Cardiac fibroblast (primary cell): ENCODE measurements at regions not wholly inside any gene's neighbourhood (a gene's known extent, or its start where the extent isn't known, plus 50 kb on each side); places are given as distances from the start of the nearest gene placed in this dataset.

ENCODE experiments used
- DNase-seq, 2 donors: peaks; one replicate each; pipeline versions ENCODE4 v3.0.0 to v3.0.0-alpha.2; 2010; ENCODE audit warnings: low read depth in 2 of 2
- H3K4me3 ChIP-seq, 2 donors: replicated peaks in 1 of 2; 1 replicate in 1 of 2; 2 replicates in 1 of 2; pipeline ENCODE4 v1.5.1; 2011; ENCODE audit warnings: low read depth in 2 of 2, low read length in 2 of 2, mild to moderate bottlenecking in 2 of 2, moderate library complexity in 1 of 2
- CTCF ChIP-seq: IDR thresholded peaks from one replicate; pipeline ENCODE4 v1.5.1; 2011; ENCODE audit warnings: low read depth, mild to moderate bottlenecking, low read length, inconsistent platforms

- H3K4me3 ChIP-seq: no peak overlapping the region
- TF ChIP-seq CTCF: no peak
- DNase-seq: peak; percentile 64 to 70
These were observed 442.6 kb upstream of the PROK2 start for GRCh38 chr3:72227486-72228070.

- no peak for DNase-seq
- TF ChIP-seq CTCF: no peak
- H3K4me3 ChIP-seq: no peak overlapping the region
These were observed 440.0 kb upstream of the PROK2 start for GRCh38 chr3:72224804-72225509.

GRCh38 chr3:72223628-72224027 lies 438.7 kb upstream of the PROK2 start:
- no peak for DNase-seq
- no peak for TF ChIP-seq CTCF
- H3K4me3 ChIP-seq: no peak overlapping the region

- DNase-seq: peak; percentile 52 to 58
- no peak overlapping the region for H3K4me3 ChIP-seq
- TF ChIP-seq CTCF: no peak
These were observed 438.2 kb upstream of the PROK2 start for GRCh38 chr3:72223116-72223515.

GRCh38 chr3:72222410-72222809 lies 437.5 kb upstream of the PROK2 start:
- H3K4me3 ChIP-seq: no peak overlapping the region
- no peak for DNase-seq
- TF ChIP-seq CTCF: no peak

GRCh38 chr3:72220946-72221345 lies 436.0 kb upstream of the PROK2 start:
- DNase-seq: peak in 1 of 2 donors; percentile 19
- no peak for TF ChIP-seq CTCF
- no peak overlapping the region for H3K4me3 ChIP-seq
